OCI-LY7 (cell line): ENCODE measurements at regions not wholly inside any gene's neighbourhood (a gene's known extent, or its start where the extent isn't known, plus 50 kb on each side); places are given as distances from the start of the nearest gene placed in this dataset.

Source experiments
- BruUV-seq: library from RNA; stranded (reverse); fragments of 400-500 nt; replicated peaks from 2 replicates; lab custom pipeline; 2021; lab: Mats Ljungman, UMichigan
- CTCF ChIA-PET: fragments of 300-600 bp; sonication (Branson Sonifier 250); formaldehyde crosslinking; loops from one replicate; lab custom pipeline; 2022; ENCODE audit warnings: antibody characterized with exemption; ENCODE audit not compliant: unreplicated experiment; lab: Charles Lee
- POLR2A ChIA-PET: fragments of 300-600 bp; sonication (Branson Sonifier 250); formaldehyde crosslinking; loops from one replicate; lab custom pipeline; 2022; ENCODE audit warnings: antibody characterized with exemption; lab: Charles Lee
- DNase-seq: peaks from one replicate; pipeline ENCODE4 v3.0.0-alpha.2; 2015; ENCODE audit warnings: low spot score
- H2AFZ ChIP-seq: fragments of 200-600 bp; sonication (generic), shearing (Covaris generic); 2 replicates; pipeline ENCODE4 v1.6.1; 2014; ENCODE audit warnings: mild to moderate bottlenecking, antibody characterized with exemption, low read length, moderate library complexity
- H3K27ac ChIP-seq: fragments of 200-600 bp; sonication (generic); 2 replicates; pipeline ENCODE4 v1.5.1; 2014; ENCODE audit warnings: mixed run types, low read depth, mild to moderate bottlenecking, moderate library complexity, low read length, inconsistent platforms; ENCODE audit not compliant: poor library complexity, severe bottlenecking
- H3K36me3 ChIP-seq: fragments of 200-600 bp; sonication (generic); 2 replicates; pipeline ENCODE4 v1.6.1; 2014; ENCODE audit warnings: mild to moderate bottlenecking, antibody characterized with exemption, low read length, moderate library complexity, mixed read lengths; ENCODE audit not compliant: insufficient read depth
- H3K4me1 ChIP-seq: fragments of 200-600 bp; sonication (generic); 2 replicates; pipeline ENCODE4 v1.5.1; 2014; ENCODE audit warnings: mild to moderate bottlenecking, low read length; ENCODE audit not compliant: insufficient read depth, poor library complexity, severe bottlenecking
- H3K4me2 ChIP-seq: fragments of 200-600 bp; sonication (generic); 2 replicates; pipeline ENCODE4 v1.6.1; 2014; ENCODE audit warnings: mild to moderate bottlenecking, low read length
- H3K4me3 ChIP-seq: fragments of 200-600 bp; sonication (generic); 2 replicates; pipeline ENCODE4 v1.5.1; 2014; ENCODE audit warnings: mild to moderate bottlenecking, low read depth, low read length; ENCODE audit not compliant: poor library complexity, severe bottlenecking
- H3K79me2 ChIP-seq: fragments of 200-600 bp; sonication (generic); 2 replicates; pipeline ENCODE4 v1.6.1; 2016; ENCODE audit warnings: low read depth, mild to moderate bottlenecking, low read length, moderate library complexity, mixed read lengths; ENCODE audit not compliant: insufficient read depth
- H3K9me2 ChIP-seq: fragments of 200-600 bp; sonication (generic); 2 replicates; pipeline ENCODE4 v1.6.1; 2016; ENCODE audit warnings: mild to moderate bottlenecking, low read length, mixed read lengths; ENCODE audit not compliant: insufficient read depth
- H3K9me3 ChIP-seq: fragments of 200-600 bp; sonication (generic); 2 replicates; pipeline ENCODE4 v1.6.1; 2014; ENCODE audit warnings: mild to moderate bottlenecking, mixed run types, low read length, mixed read lengths
- H4K20me1 ChIP-seq: fragments of 200-600 bp; sonication (generic); 2 replicates; pipeline ENCODE4 v1.6.1; 2014; ENCODE audit warnings: mild to moderate bottlenecking, antibody characterized with exemption, low read length, moderate library complexity, mixed read lengths; ENCODE audit not compliant: insufficient read depth
- EZH2phosphoT487 ChIP-seq: fragments of 200-600 bp; sonication (generic); IDR thresholded peaks from 2 replicates; pipeline ENCODE4 v1.6.1; 2018; ENCODE audit warnings: low read depth, borderline replicate concordance, mild to moderate bottlenecking, mixed run types, antibody characterized with exemption, low read length, moderate library complexity, mixed read lengths
- intact Hi-C: fragments of 100-400 bp; cut with micrococcal nuclease; formaldehyde crosslinking; loops from one replicate; pipeline ENCODE4 v1.10.0; 2022; ENCODE audit not compliant: unreplicated experiment
- TF ChIP-seq, protein P1 (sequence below): fragments of 200-600 bp; sonication (generic); conservative IDR thresholded peaks from 2 replicates; pipeline ENCODE4 v1.5.1; 2014; ENCODE audit warnings: mild to moderate bottlenecking, antibody characterized with exemption, low read length, moderate library complexity, mixed read lengths

DNA sequence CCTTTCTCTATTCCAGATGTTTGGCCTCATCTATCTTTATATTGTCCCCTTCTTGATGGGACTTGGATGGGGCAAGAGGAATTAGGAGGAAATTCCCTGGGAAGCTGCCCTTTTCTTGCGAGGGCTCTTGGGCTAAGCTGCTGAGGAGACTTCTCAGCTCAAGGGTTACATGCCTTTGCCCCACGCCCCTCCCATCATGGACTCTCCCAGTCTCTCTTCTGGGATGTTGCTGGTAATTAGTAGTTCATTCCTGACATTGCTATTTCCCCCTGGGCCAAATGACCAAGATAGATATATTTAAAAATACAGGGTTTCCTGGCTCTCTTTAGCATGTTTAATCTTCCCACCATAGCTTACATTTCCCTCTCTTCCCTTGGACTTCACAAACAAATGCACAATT lies 90.6 kb upstream of the RALGPS2 start:
- H3K4me1 ChIP-seq = no peaks in the 10 kb centered on the region
- H3K79me2 ChIP-seq = no peaks in the 10 kb centered on the region
- TF ChIP-seq EZH2phosphoT487 = no peak
- TF ChIP-seq, protein P1, sequence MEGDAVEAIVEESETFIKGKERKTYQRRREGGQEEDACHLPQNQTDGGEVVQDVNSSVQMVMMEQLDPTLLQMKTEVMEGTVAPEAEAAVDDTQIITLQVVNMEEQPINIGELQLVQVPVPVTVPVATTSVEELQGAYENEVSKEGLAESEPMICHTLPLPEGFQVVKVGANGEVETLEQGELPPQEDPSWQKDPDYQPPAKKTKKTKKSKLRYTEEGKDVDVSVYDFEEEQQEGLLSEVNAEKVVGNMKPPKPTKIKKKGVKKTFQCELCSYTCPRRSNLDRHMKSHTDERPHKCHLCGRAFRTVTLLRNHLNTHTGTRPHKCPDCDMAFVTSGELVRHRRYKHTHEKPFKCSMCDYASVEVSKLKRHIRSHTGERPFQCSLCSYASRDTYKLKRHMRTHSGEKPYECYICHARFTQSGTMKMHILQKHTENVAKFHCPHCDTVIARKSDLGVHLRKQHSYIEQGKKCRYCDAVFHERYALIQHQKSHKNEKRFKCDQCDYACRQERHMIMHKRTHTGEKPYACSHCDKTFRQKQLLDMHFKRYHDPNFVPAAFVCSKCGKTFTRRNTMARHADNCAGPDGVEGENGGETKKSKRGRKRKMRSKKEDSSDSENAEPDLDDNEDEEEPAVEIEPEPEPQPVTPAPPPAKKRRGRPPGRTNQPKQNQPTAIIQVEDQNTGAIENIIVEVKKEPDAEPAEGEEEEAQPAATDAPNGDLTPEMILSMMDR = no peak
- no peaks in the 10 kb centered on the region for H3K9me3 ChIP-seq
- no peaks in the 10 kb centered on the region for H4K20me1 ChIP-seq
- no peak overlapping the region for H3K27ac ChIP-seq
- no TSS peak for BruUV-seq
- H3K4me2 ChIP-seq = no peak overlapping the region
- H3K36me3 ChIP-seq = no peaks in the 10 kb centered on the region
- no peaks in the 10 kb centered on the region for H3K9me2 ChIP-seq
- no peak overlapping the region for H2AFZ ChIP-seq
- intact Hi-C loops = no loop called here
- no peak for DNase-seq
- ChIA-PET CTCF (no interaction called here), POLR2A (interaction anchor here (0.7 to 1.7 kb wide), 4 partner anchors 10 to 23 kb away, joined by 3 to 5 read pairs (median 4); no protein-coding TSS in a partner anchor)
- H3K4me3 ChIP-seq = no peak overlapping the region

DNA sequence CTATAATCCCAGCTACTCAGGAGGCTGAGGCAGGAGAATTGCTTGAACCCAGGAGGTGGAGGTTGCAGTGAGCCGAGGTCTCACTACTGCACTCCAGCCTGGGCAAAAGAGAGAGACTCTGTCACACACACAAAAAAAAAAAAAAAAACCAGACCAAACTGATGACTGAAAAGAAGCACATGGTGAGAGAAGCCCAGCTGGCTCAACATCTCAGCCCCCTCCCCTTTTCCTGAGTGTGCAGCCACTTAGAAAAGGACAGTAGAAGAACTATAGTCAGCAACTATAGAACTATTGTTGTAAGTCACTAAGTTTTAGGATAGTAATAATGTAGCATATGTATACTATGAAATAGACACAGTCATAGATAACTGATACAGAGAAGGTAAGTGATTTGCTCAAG lies 87.2 kb upstream of the RALGPS2 start:
- Histone ChIP-seq H3K27ac (no peak overlapping the region), H3K4me3 (no peak overlapping the region), H2AFZ (no peak overlapping the region), H3K9me2 (no peaks in the 10 kb centered on the region), H4K20me1 (no peaks in the 10 kb centered on the region), H3K4me2 (no peak overlapping the region), H3K36me3 (no peaks in the 10 kb centered on the region), H3K79me2 (no peaks in the 10 kb centered on the region), H3K4me1 (peaks cover 10% of the 10 kb centered on the region), H3K9me3 (no peaks in the 10 kb centered on the region)
- intact Hi-C loops = no loop called here
- no peak for DNase-seq
- POLR2A ChIA-PET = interaction anchor here (0.7 to 1.3 kb wide), 2 partner anchors 18 to 26 kb away, joined by 3 read pairs; no protein-coding TSS in a partner anchor
- BruUV-seq = no TSS peak
- CTCF ChIA-PET = no interaction called here
- TF ChIP-seq, protein P1 = no peak
- TF ChIP-seq EZH2phosphoT487 = no peak

DNA sequence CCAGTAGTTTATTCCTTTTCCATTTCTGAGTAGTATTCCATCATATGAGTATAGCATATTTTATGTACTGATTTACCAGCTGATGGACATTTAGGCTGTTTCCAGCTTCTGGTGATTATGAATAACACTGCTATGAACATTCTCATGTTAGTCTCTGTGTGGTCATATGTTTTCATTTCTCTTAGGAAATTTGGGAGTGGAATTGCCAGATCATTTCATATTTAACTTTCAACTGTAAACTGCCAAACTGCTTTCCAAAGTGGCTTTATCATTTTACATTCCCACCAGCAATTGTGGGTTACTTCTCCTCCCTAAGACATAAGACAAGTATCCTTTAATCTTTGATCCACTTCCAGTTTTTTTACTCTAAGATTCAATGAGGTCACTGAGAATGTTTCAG lies 85.7 kb upstream of the RALGPS2 start:
- Histone ChIP-seq H3K4me1 (peaks cover 24% of the 10 kb centered on the region), H3K9me3 (no peaks in the 10 kb centered on the region), H3K27ac (no peak overlapping the region), H3K9me2 (no peaks in the 10 kb centered on the region), H4K20me1 (no peaks in the 10 kb centered on the region), H3K36me3 (no peaks in the 10 kb centered on the region), H3K79me2 (no peaks in the 10 kb centered on the region), H3K4me2 (no peak overlapping the region), H3K4me3 (no peak overlapping the region), H2AFZ (no peak overlapping the region)
- no TSS peak for BruUV-seq
- POLR2A ChIA-PET = interaction anchor here (0.6 to 1.4 kb wide), 8 partner anchors 11 to 96 kb away, joined by 3 to 6 read pairs (median 4); no protein-coding TSS in a partner anchor
- CTCF ChIA-PET = interaction anchor here (1.0 to 1.1 kb wide), 2 partner anchors 25 to 34 kb away, joined by 3 to 5 read pairs; no protein-coding TSS in a partner anchor
- DNase-seq = no peak
- intact Hi-C loops = no loop called here
- no peak for TF ChIP-seq EZH2phosphoT487
- TF ChIP-seq, protein P1 = no peak
